OCI-LY3 (cell line): ENCODE measurements at regions not wholly inside any gene's neighbourhood (a gene's known extent, or its start where the extent isn't known, plus 50 kb on each side); places are given as distances from the start of the nearest gene placed in this dataset.

Source experiments
- CTCF ChIP-seq: fragments of 200-600, 300-600 bp; sonication (generic); IDR thresholded peaks from 2 replicates; pipeline ENCODE4 v1.5.1; 2014; ENCODE audit warnings: antibody characterized with exemption, low read length, low read depth
- EZH2phosphoT487 ChIP-seq: fragments of 200-600 bp; shearing (Covaris generic); IDR thresholded peaks from 2 replicates; pipeline ENCODE4 v1.6.1; 2018; ENCODE audit warnings: antibody characterized with exemption, mixed run types, low read depth

GRCh38 chr5:58022055-58022454 is 437.8 kb downstream of the PLK2 start:
- no peak for TF ChIP-seq CTCF
- TF ChIP-seq EZH2phosphoT487, result no peak
